CD4-positive, alpha-beta T cell (primary cell): ENCODE measurements at regions not wholly inside any gene's neighbourhood (a gene's known extent, or its start where the extent isn't known, plus 50 kb on each side); places are given as distances from the start of the nearest gene placed in this dataset.

Experiments
- ATAC-seq: fragments of 200-7000 bp; cut with Tn5 transposase; one replicate; pipeline ENCODE4 v1.10.0; 2022; ENCODE audit warnings: mild to moderate bottlenecking; ENCODE audit not compliant: poor library complexity
- CTCF ChIA-PET: fragments of 350-600 bp; sonication (Branson Sonifier 250); formaldehyde crosslinking; loops from one replicate; lab custom pipeline; 2021; ENCODE audit warnings: antibody characterized with exemption, inconsistent platforms; lab: Charles Lee
- POLR2A ChIA-PET: fragments of 350-600 bp; sonication (Branson Sonifier 250); formaldehyde crosslinking; loops from one replicate; lab custom pipeline; 2021; ENCODE audit warnings: antibody characterized with exemption, inconsistent platforms; lab: Charles Lee
- DNase-seq, 14 experiments: peaks; one replicate each; pipeline ENCODE4 v3.0.0-alpha.2; 2013 to 2020; ENCODE audit warnings: mixed read lengths in 2 of 14
- H3K27ac ChIP-seq, 2 donors: one replicate each; pipeline versions ENCODE4 v1.5.1 to v1.7.0; 2013; ENCODE audit warnings: low read length in 2 of 2, low read depth in 1 of 2, mild to moderate bottlenecking in 1 of 2
- H3K27me3 ChIP-seq, 2 experiments: 1 replicate in 1 of 2; 2 replicates in 1 of 2; pipeline versions ENCODE4 v1.6.1 to v1.7.0; 2013; ENCODE audit warnings: low read length in 2 of 2, control low read depth in 1 of 2, mild to moderate bottlenecking in 1 of 2, moderate library complexity in 1 of 2; ENCODE audit not compliant: insufficient read depth in 2 of 2, control insufficient read depth in 1 of 2
- H3K36me3 ChIP-seq: one replicate; pipeline ENCODE4 v1.6.1; 2013; ENCODE audit warnings: low read length, control low read depth; ENCODE audit not compliant: insufficient read depth
- H3K4me1 ChIP-seq: one replicate; pipeline ENCODE4 v1.6.1; 2013; ENCODE audit warnings: low read length, control low read depth; ENCODE audit not compliant: insufficient read depth
- H3K4me3 ChIP-seq: one replicate; pipeline ENCODE4 v1.5.1; 2013; ENCODE audit warnings: mild to moderate bottlenecking, low read length, moderate library complexity
- H3K9me3 ChIP-seq, 2 experiments: 1 replicate in 1 of 2; 2 replicates in 1 of 2; pipeline versions ENCODE4 v1.6.1 to v1.7.0; 2013; ENCODE audit warnings: low read length in 2 of 2, mild to moderate bottlenecking in 2 of 2, control low read depth in 1 of 2, moderate library complexity in 1 of 2; ENCODE audit not compliant: control insufficient read depth in 1 of 2, insufficient read depth in 1 of 2
- H3K27ac Mint-ChIP-seq: one replicate; pipeline ENCODE4 v1.8.0; 2020; ENCODE audit warnings: mixed read lengths
- H3K27me3 Mint-ChIP-seq: one replicate; pipeline ENCODE4 v1.8.0; 2021; ENCODE audit warnings: mixed read lengths
- H3K36me3 Mint-ChIP-seq: one replicate; pipeline ENCODE4 v1.8.0; 2021; ENCODE audit warnings: low read depth, mixed read lengths
- H3K4me1 Mint-ChIP-seq: one replicate; pipeline ENCODE4 v1.8.0; 2021; ENCODE audit warnings: low read depth, mixed read lengths
- H3K4me3 Mint-ChIP-seq: one replicate; pipeline ENCODE4 v1.8.0; 2020; ENCODE audit warnings: mild to moderate bottlenecking, mixed read lengths
- H3K9me3 Mint-ChIP-seq: one replicate; pipeline ENCODE4 v1.8.0; 2020; ENCODE audit warnings: mixed read lengths
- CTCF ChIP-seq: fragments of 200-600 bp; IDR thresholded peaks from one replicate; pipeline ENCODE4 v1.8.0; 2022; ENCODE audit warnings: antibody characterized with exemption, mild to moderate bottlenecking
- intact Hi-C, 2 experiments: fragments of 100-400 bp; cut with DNase I in 1 of 2; cut with micrococcal nuclease in 1 of 2; formaldehyde crosslinking; loops; one replicate each; pipeline versions ENCODE4 v1.15.1 to v1.9.0; 2023 to 2025; cut with DNase I, micrococcal nuclease

- CTCF ChIA-PET = no interaction called here
- no peaks in the 10 kb centered on the region for H3K27me3 Mint-ChIP-seq
- peaks cover 4% of the 10 kb centered on the region for H3K9me3 Mint-ChIP-seq
- intact Hi-C loops = no loop called here
- H3K9me3 ChIP-seq = no peaks in the 10 kb centered on the region
- POLR2A ChIA-PET = no interaction called here
- no peaks in the 10 kb centered on the region for H3K4me1 Mint-ChIP-seq
- no peak overlapping the region for H3K27ac Mint-ChIP-seq
- H3K4me3 Mint-ChIP-seq = no peak overlapping the region
- no peak overlapping the region for H3K4me3 ChIP-seq
- no peaks in the 10 kb centered on the region for H3K4me1 ChIP-seq
- no peak for DNase-seq
- H3K27ac ChIP-seq = no peak overlapping the region
- no peak for ATAC-seq
- TF ChIP-seq CTCF = no peak
- H3K36me3 Mint-ChIP-seq = no peaks in the 10 kb centered on the region
- H3K36me3 ChIP-seq = no peaks in the 10 kb centered on the region
- no peaks in the 10 kb centered on the region for H3K27me3 ChIP-seq
These were observed 58.8 kb downstream of the PPP4R3C start for GRCh38 chrX:27404366-27404765.

GRCh38 chrX:27399146-27399456 lies 64.0 kb downstream of the PPP4R3C start:
- H3K4me1 Mint-ChIP-seq = no peaks in the 10 kb centered on the region
- Histone ChIP-seq H3K27me3 (no peaks in the 10 kb centered on the region), H3K36me3 (no peaks in the 10 kb centered on the region), H3K9me3 (no peaks in the 10 kb centered on the region), H3K4me3 (no peak overlapping the region), H3K4me1 (no peaks in the 10 kb centered on the region), H3K27ac (no peak overlapping the region)
- no peaks in the 10 kb centered on the region for H3K27me3 Mint-ChIP-seq
- POLR2A ChIA-PET = no interaction called here
- peaks cover 4% of the 10 kb centered on the region for H3K9me3 Mint-ChIP-seq
- H3K4me3 Mint-ChIP-seq = no peak overlapping the region
- ATAC-seq (no peak), DNase-seq (no peak)
- CTCF ChIA-PET = no interaction called here
- H3K36me3 Mint-ChIP-seq = no peaks in the 10 kb centered on the region
- intact Hi-C loops = no loop called here
- no peak for TF ChIP-seq CTCF
- no peak overlapping the region for H3K27ac Mint-ChIP-seq

GRCh38 chrX:27391623-27392022 lies 71.5 kb downstream of the PPP4R3C start:
- Mint-ChIP-seq H3K27me3 (no peaks in the 10 kb centered on the region), H3K36me3 (no peaks in the 10 kb centered on the region), H3K4me1 (no peaks in the 10 kb centered on the region), H3K9me3 (no peaks in the 10 kb centered on the region), H3K4me3 (no peak overlapping the region), H3K27ac (no peak overlapping the region)
- CTCF ChIA-PET = no interaction called here
- H3K4me1 ChIP-seq = no peaks in the 10 kb centered on the region
- intact Hi-C loops = no loop called here
- no peaks in the 10 kb centered on the region for H3K9me3 ChIP-seq
- ATAC-seq = no peak
- H3K27me3 ChIP-seq = no peaks in the 10 kb centered on the region
- H3K36me3 ChIP-seq = no peaks in the 10 kb centered on the region
- no peak for DNase-seq
- H3K4me3 ChIP-seq = no peak overlapping the region
- no peak for TF ChIP-seq CTCF
- H3K27ac ChIP-seq = no peak overlapping the region
- POLR2A ChIA-PET = no interaction called here
